Endothelial cell of umbilical vein (primary cell): ENCODE measurements at regions not wholly inside any gene's neighbourhood (a gene's known extent, or its start where the extent isn't known, plus 50 kb on each side); places are given as distances from the start of the nearest gene placed in this dataset.

Experiments used
- BruUV-seq: library from RNA; stranded (reverse); fragments of 400-500 nt; replicated peaks from 2 replicates; lab custom pipeline; 2021; lab: Mats Ljungman, UMichigan
- CTCF ChIA-PET: fragments of 300-600, 350-600 bp; sonication (Branson Sonifier 250); formaldehyde crosslinking; loops from one replicate; lab custom pipeline; 2021; ENCODE audit warnings: antibody characterized with exemption, inconsistent platforms; lab: Charles Lee
- POLR2A ChIA-PET: fragments of 300-600, 350-600 bp; sonication (Branson Sonifier 250); formaldehyde crosslinking; loops from one replicate; lab custom pipeline; 2021; ENCODE audit warnings: antibody characterized with exemption, inconsistent platforms; lab: Charles Lee
- DNase-seq: peaks from one replicate; pipeline ENCODE4 v3.0.0-alpha.2; 2011; ENCODE audit warnings: low read depth, low spot score
- FAIRE-seq: peaks from 2 replicates; lab custom pipeline; 2011; peaks lifted over from hg19 to GRCh38; lab: Jason Lieb, UNC
- H2AFZ ChIP-seq: 2 replicates; pipeline ENCODE4 v1.6.0; 2012; ENCODE audit warnings: low read depth, low read length, control low read depth, inconsistent platforms
- H3K27ac ChIP-seq: 2 replicates; pipeline ENCODE4 v1.5.1; 2011; ENCODE audit warnings: low read depth, mild to moderate bottlenecking, control low read depth, low read length, moderate library complexity; ENCODE audit not compliant: insufficient read depth
- H3K27me3 ChIP-seq, 2 experiments: 2 replicates each; pipeline versions ENCODE4 v1.6.0 to v1.6.1; 2011; ENCODE audit warnings: low read length in 2 of 2, mixed read lengths in 1 of 2; ENCODE audit not compliant: control insufficient read depth in 2 of 2, insufficient read depth in 2 of 2
- H3K36me3 ChIP-seq, 2 experiments: 2 replicates in 1 of 2; 3 replicates in 1 of 2; pipeline ENCODE4 v1.5.1; 2011; ENCODE audit warnings: low read length in 2 of 2, mild to moderate bottlenecking in 1 of 2, moderate library complexity in 1 of 2; ENCODE audit not compliant: control insufficient read depth in 2 of 2, insufficient read depth in 2 of 2; ENCODE audit errors: extremely low read depth in 1 of 2
- H3K4me1 ChIP-seq: 3 replicates; pipeline ENCODE4 v1.5.1; 2011; ENCODE audit warnings: mild to moderate bottlenecking, low read length; ENCODE audit not compliant: control insufficient read depth, insufficient read depth; ENCODE audit errors: extremely low read depth
- H3K4me2 ChIP-seq: 2 replicates; pipeline ENCODE4 v1.6.1; 2011; ENCODE audit warnings: low read length, control low read depth, mixed read lengths; ENCODE audit not compliant: insufficient read depth
- H3K4me3 ChIP-seq, 3 experiments: fragments of 200-600 bp in 1 of 3; sonication (generic), shearing (Covaris generic) in 1 of 3; replicated peaks in 1 of 3; 2 replicates each; pipeline ENCODE4 v1.5.1; 2011 to 2016; ENCODE audit warnings: control low read depth in 3 of 3, low read length in 3 of 3, mild to moderate bottlenecking in 2 of 3, inconsistent platforms in 1 of 3, low read depth in 1 of 3, moderate library complexity in 1 of 3; ENCODE audit not compliant: insufficient read depth in 1 of 3
- H3K79me2 ChIP-seq: 2 replicates; pipeline ENCODE4 v1.6.0; 2012; ENCODE audit warnings: low read length, inconsistent platforms; ENCODE audit not compliant: control insufficient read depth, insufficient read depth
- H3K9ac ChIP-seq: replicated peaks from 2 replicates; pipeline ENCODE3; 2011; ENCODE audit warnings: low read length, control low read depth; ENCODE audit not compliant: insufficient read depth; ENCODE audit errors: extremely low read depth
- H3K9me1 ChIP-seq: replicated peaks from 3 replicates; pipeline ENCODE4 v1.6.0; 2011; ENCODE audit warnings: mild to moderate bottlenecking, low read length; ENCODE audit not compliant: control insufficient read depth, insufficient read depth; ENCODE audit errors: extremely low read depth
- H3K9me3 ChIP-seq: replicated peaks from 2 replicates; pipeline ENCODE4 v1.5.1; 2012; ENCODE audit warnings: low read length, inconsistent platforms; ENCODE audit not compliant: control insufficient read depth, insufficient read depth
- H4K20me1 ChIP-seq: replicated peaks from 2 replicates; pipeline ENCODE3; 2011; ENCODE audit warnings: mild to moderate bottlenecking, low read length; ENCODE audit not compliant: control insufficient read depth, insufficient read depth; ENCODE audit errors: extremely low read depth
- EZH2 ChIP-seq: IDR thresholded peaks from 2 replicates; pipeline ENCODE4 v1.6.1; 2012; ENCODE audit warnings: borderline replicate concordance, low read depth, mild to moderate bottlenecking, moderate library complexity, low read length, inconsistent platforms; ENCODE audit not compliant: severe bottlenecking
- FOS ChIP-seq: IDR thresholded peaks from 2 replicates; pipeline ENCODE4 v1.6.1; 2011; ENCODE audit warnings: mild to moderate bottlenecking, low read length, moderate library complexity, borderline replicate concordance; ENCODE audit not compliant: insufficient read depth
- GATA2 ChIP-seq: IDR thresholded peaks from 2 replicates; pipeline ENCODE4 v1.7.0; 2011; ENCODE audit warnings: low read depth, mild to moderate bottlenecking, moderate library complexity, mixed read lengths, low read length; ENCODE audit not compliant: insufficient read length, insufficient read depth
- JUN ChIP-seq: IDR thresholded peaks from 2 replicates; pipeline ENCODE4 v1.6.1; 2011; ENCODE audit warnings: borderline replicate concordance, low read depth; ENCODE audit not compliant: insufficient read length, insufficient read depth
- MAX ChIP-seq: IDR thresholded peaks from 2 replicates; pipeline ENCODE4 v1.6.1; 2011; ENCODE audit not compliant: insufficient read depth, insufficient read length
- MYC ChIP-seq: IDR thresholded peaks from one replicate; pipeline ENCODE4 v1.6.1; 2011; ENCODE audit warnings: mild to moderate bottlenecking, low read depth, low read length
- POLR2A ChIP-seq: IDR thresholded peaks from 2 replicates; pipeline ENCODE4 v1.6.1; 2012; ENCODE audit warnings: low read depth, mild to moderate bottlenecking, control low read depth, low read length
- POLR2AphosphoS5 ChIP-seq: IDR thresholded peaks from 2 replicates; pipeline ENCODE4 v1.6.1; 2012; ENCODE audit warnings: low read depth, mild to moderate bottlenecking, control low read depth, low read length, moderate library complexity; ENCODE audit not compliant: insufficient read depth
- dilution Hi-C: fragments of 300-500 bp; cut with MboI; formaldehyde crosslinking; loops from one replicate; pipeline ENCODE4 v1.15.0; 2019; ENCODE audit warnings: low sequenced_read_pairs; ENCODE audit not compliant: extremely low pct_ligation_motif_present
- intact Hi-C: fragments of 100-400 bp; cut with micrococcal nuclease; formaldehyde crosslinking; loops from one replicate; pipeline ENCODE4 v1.10.0; 2022
- TF ChIP-seq, protein P1 (sequence below), 2 donors: IDR thresholded peaks; 1 replicate in 1 of 2; 2 replicates in 1 of 2; pipeline ENCODE4 v1.5.1; 2011; ENCODE audit warnings: low read length in 2 of 2, mild to moderate bottlenecking in 2 of 2, moderate library complexity in 2 of 2, control low read depth in 1 of 2, inconsistent platforms in 1 of 2, low read depth in 1 of 2; ENCODE audit not compliant: insufficient read depth in 1 of 2; ENCODE audit errors: extremely low read depth in 1 of 2

DNA sequence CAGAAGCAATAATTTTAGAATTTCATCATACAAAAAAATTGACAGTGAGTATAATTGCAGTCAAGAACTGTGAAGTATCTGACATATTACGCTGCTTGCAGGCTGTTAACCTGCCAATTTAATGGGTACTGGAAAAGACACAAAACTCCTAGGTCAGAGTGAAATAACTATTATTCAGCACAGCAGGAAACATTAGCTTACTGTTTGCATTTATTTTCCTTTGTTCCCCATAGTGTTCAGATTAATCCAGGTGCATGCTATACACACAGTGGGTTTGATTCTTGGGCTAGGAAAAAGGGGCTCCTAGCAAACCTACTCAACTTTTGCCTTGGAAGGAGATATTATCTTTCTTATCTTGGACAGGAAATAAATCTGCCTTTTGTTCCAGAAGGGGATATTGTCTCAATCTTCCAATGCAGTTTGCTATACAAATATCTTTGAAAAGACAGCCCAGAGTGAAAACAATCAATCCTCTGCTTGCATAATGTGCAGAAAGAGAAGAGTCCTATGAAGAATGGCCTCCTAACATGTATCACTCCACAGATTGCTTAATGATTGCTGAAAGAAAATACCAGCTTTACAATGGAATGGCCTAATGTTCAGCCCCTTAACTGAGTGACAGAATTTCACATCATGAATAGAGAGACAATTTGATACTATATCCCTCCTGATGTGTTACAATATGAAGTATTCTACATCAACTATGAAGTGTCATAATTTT is 443.4 kb downstream of the TBC1D4 start:
- no peak overlapping the region for H2AFZ ChIP-seq
- no peaks in the 10 kb centered on the region for H3K9me3 ChIP-seq
- no peaks in the 10 kb centered on the region for H3K4me1 ChIP-seq
- no TSS peak for BruUV-seq
- intact Hi-C loops (no loop called here), dilution Hi-C loops (no loop called here)
- no peak overlapping the region for H3K4me3 ChIP-seq
- no peak overlapping the region for H3K27ac ChIP-seq
- H3K36me3 ChIP-seq = no peaks in the 10 kb centered on the region
- no peak overlapping the region for H3K4me2 ChIP-seq
- ChIA-PET CTCF (no interaction called here), POLR2A (no interaction called here)
- H3K9ac ChIP-seq = no peak overlapping the region
- TF ChIP-seq FOS (no peak), MYC (no peak), EZH2 (no peak), POLR2AphosphoS5 (no peak), GATA2 (no peak), MAX (no peak), POLR2A (no peak), JUN (no peak)
- TF ChIP-seq, protein P1, sequence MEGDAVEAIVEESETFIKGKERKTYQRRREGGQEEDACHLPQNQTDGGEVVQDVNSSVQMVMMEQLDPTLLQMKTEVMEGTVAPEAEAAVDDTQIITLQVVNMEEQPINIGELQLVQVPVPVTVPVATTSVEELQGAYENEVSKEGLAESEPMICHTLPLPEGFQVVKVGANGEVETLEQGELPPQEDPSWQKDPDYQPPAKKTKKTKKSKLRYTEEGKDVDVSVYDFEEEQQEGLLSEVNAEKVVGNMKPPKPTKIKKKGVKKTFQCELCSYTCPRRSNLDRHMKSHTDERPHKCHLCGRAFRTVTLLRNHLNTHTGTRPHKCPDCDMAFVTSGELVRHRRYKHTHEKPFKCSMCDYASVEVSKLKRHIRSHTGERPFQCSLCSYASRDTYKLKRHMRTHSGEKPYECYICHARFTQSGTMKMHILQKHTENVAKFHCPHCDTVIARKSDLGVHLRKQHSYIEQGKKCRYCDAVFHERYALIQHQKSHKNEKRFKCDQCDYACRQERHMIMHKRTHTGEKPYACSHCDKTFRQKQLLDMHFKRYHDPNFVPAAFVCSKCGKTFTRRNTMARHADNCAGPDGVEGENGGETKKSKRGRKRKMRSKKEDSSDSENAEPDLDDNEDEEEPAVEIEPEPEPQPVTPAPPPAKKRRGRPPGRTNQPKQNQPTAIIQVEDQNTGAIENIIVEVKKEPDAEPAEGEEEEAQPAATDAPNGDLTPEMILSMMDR (IDR thresholded peaks at IDR 0.05; ENCODE audit: extremely low read depth in 1 of 2, insufficient read depth in 1 of 2, low read depth in 1 of 2, low read length in 2 of 2) = no peak
- DNase-seq = no peak
- no peaks in the 10 kb centered on the region for H4K20me1 ChIP-seq
- H3K79me2 ChIP-seq = no peaks in the 10 kb centered on the region
- no peaks in the 10 kb centered on the region for H3K27me3 ChIP-seq
- FAIRE-seq = no peak
- no peaks in the 10 kb centered on the region for H3K9me1 ChIP-seq
